T-helper 2 cell treated with Interferon-gamma antibody and Interleukin-4, amounts not matched to agents 100 ng/mL and 5 ng/mL, for 36 hours (primary cell): ENCODE measurements at regions not wholly inside any gene's neighbourhood (a gene's known extent, or its start where the extent isn't known, plus 50 kb on each side); places are given as distances from the start of the nearest gene placed in this dataset.
"Not testable (repeated sequence)": the region's sequence is repeated elsewhere in the genome, so short reads cannot be mapped to it uniquely, and the experiment has no call there.

ENCODE experiments used
- intact Hi-C: fragments of 100-400 bp; cut with micrococcal nuclease; formaldehyde crosslinking; loops from one replicate; pipeline ENCODE4 v1.15.1; 2023

DNA sequence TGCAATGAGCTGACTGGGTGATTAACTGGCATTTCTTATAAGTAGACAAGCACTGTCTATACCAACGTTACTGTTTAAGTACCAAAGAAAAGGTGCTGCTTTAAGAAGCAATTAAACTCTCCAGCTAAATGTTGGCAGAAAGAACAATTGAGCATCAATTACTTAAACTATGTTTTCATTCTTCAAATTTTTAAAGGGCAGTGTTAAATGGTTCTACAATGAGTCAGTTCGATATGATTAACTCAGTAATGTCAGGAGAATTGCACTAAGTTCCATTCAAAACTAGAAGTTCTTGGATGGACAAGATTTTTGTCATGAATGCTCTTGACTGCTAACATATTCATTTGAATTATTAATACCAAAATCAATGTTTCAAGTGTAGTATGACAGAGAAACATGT lies 593.7 kb downstream of the DNAH5 start:
- intact Hi-C loops, result no loop called here

DNA sequence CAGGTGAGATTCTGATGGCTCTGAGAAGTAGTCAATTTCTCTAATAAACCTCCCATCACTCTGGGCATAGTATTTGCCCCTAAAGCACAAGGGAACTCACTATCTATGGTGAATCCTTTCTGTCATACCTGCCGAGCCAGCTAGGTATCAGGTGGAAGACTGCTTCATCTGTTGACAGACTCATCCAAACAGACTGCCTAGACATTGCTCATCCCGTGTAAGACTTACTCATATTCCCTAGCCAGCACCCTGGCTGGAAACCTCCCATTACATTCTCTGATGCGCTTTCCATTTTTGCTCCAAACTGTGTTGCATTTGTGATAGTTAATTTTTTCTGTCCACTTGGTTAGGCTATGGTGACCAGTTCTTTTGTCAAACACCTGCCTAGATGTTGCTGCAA lies 595.9 kb downstream of the DNAH5 start:
- intact Hi-C loops, result no loop called here

DNA sequence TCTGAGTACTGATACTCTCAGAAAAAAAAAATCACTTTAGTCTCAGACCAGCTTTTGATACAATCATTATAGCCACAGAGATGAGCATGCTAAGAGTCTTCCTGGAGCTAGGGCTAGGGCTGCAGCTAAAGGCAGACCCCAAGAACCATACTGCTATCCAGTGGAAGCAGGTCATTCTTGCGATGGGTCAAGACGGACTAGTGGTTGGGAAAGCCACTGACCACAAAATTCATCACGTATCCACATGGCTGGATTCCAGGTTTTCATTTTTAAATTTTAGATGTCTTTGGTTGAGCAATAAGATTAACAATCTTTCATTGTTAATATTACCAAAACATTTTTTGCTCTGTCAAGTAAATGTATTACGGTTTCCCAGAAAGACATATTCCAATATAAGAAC lies 598.1 kb downstream of the DNAH5 start:
- intact Hi-C loops, result no loop called here

DNA sequence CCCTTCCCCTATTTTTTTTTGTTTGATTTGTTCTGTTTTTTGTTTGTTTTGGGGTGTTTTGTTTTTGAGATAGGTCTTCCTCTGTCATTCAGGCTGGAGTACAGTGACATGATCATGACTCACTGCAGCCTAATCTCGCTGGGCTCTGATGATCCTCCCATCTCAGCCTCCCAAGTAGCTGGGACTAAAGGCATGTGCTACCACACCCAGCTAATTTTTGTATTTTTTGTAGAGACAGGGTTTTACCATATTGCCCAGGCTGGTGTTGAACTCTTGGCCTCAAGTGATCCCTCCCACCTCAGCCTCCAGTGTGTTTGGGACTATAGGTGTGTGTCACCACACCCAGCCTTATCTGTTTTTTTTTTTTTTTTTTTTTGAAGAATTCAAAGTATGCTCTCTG lies 605.4 kb downstream of the DNAH5 start:
- intact Hi-C loops, result no loop called here

DNA sequence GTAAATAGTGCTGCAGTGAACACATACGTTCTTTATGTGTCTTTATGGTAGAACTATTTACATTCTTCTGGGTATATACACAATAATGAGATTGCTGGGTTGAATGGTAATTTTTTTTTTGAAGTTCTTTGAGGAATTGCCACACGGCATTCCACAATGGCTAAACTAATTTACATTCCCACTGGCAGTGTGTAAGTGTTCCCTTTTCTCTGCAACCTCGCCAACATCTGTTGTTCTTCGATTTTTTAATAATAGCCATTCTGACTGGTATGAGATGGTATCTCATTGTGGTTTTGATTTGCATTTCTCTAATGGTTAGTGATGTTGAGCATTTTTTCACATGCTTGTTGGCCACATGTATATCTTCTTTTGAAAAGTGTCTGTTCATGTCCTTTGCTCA lies 609.5 kb downstream of the DNAH5 start:
- intact Hi-C loops, result not testable (repeated sequence)

DNA sequence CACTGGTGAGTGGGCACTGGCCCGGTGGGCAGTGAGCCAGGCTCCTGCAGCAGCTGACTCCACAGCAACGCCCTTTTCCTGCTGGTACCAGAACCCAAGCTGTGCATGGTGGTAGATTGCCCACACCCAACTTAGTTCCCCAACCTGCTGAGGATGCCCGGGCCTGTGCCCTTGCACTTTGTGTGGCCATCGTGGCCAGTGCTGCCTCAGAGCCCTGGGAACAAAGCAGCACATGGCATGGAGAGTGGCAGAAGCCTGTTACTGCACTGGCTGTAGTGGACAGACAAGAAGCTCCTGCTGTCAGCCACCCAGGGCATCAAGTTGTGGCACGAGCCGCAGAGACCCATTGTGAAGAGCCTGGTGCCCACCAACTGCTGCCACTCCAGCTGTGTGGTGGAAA lies 612.9 kb downstream of the DNAH5 start:
- intact Hi-C loops, result no loop called here

DNA sequence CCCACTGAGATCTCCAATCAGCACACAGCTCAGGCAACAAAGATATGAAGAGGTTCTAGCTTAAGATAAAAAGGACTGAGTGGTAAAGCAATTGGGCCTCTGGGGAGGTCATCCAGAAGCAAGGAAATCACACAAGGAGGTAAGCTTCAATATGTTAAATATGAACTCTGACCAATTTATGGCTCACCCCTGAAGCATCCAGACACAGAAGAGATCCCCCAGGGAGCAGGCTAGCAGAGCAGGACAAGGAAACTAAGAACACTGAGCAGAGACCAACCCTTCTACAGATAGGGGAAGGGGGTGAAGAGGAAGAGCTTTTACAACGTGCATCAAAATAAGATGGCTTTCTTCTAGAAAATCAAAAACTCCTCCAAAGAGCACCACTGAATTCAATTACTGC lies 616.2 kb downstream of the DNAH5 start:
- intact Hi-C loops, result no loop called here

DNA sequence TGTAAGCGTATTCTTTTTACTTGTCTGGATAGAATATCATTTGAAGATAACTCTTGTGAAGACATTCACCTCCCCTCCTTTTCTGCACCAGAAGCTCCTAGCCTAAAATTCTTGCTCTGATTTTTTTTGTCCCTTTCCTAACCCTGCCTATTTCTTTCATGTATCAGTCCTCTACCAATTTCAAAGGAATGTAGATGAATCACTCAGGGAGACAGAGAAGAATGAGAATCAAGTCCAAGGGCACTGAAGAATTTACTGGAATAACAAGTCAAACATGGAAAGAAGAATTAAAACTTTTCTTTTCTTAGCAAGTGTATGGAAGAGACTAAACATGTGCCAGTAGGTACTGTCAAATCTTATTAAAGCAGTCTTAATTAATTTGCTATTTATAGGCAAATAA lies 618.7 kb downstream of the DNAH5 start:
- intact Hi-C loops, result no loop called here

DNA sequence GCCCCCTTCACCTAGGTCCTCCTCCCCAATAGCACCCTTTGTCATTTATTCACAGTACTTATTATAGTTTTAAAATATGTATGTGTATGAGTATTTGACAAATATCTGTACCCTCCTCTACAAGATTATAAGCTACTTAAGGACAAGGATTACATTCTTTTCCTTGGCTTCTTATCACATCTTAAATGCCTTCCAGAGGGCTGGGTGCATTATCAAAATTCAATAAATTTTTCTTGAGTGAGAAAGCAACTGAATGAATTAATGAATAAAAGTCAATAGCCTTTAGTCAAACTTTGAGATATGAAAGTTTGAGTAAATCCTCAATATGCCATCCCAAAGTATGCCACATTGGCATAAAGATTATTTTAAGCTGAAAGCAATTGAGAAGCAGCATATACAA lies 621.7 kb downstream of the DNAH5 start:
- intact Hi-C loops, result no loop called here

DNA sequence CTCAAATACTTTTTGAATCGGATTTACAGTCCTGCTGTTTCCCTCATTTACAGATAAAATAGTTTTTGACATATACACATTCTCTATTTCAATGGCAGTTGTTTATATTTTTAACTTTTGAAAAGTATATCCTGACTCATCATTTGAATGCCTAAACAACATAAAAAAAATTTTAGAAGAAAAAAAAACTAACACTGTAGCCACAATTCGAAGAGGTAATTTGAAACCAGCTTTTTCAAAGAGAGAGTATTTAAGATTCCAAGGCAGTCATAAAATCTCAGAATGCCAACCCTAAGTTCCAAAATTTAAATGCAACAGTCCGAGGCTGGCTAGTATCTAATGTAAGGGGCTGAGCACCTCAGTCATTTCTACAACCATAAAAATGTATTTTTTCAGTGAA lies 626.8 kb downstream of the DNAH5 start:
- intact Hi-C loops, result no loop called here

DNA sequence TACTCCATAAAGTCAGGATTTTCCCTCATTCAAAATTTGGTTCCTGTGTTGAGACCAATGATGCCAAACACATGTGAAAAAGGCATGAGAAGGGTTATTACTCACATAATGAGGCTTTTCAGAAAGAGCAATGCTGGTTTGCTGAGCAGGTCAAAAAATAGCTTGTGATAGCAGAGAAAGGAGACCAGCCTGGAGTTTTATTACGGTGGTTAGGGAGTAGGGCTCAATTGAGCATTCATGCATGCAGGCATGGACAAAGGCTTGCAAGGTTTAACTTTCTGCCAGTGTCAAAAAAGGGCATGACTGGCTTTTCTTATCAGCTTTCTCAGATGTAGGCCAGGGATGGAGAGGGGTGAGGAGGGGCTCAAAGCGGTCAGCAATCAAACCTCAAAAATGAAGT lies 628.3 kb downstream of the DNAH5 start:
- intact Hi-C loops, result no loop called here

DNA sequence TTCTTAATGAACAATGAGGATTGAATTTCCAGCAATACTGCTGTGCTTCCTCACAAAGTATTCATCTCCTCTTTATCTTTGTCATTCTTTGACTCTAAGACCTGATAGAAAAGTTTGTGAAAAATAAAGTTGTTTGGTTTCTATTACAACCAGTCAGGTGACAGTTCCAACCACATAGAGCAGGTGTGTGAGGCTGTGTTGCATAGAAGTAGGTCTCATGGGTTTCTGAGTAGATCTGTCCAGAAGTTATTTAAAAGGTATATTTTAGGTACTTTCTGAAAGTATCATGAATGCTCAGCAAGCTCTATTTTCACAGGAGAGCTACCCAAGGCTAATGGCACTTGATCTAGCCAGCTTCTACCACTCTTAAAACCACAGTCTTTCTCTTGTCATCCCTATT lies 637.0 kb downstream of the DNAH5 start:
- intact Hi-C loops, result no loop called here

DNA sequence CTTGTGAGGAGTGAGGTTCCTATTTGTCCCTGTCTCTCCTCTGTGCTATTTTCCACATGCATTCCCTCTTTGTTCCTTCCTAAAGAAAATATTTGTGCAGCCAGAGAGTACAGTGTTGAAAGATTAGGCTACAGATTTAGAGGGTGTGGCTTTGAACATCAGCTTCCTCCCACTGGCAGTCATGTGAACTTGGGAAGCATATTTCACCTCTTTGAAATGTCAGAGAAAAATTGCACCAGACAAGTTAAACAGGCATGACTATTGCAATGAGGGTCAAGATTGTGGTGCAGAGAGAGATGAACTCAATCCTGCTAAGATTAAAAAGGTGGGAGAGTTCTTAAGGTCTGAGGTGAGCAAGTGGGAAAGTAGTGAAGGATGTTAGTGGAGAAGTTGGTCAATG lies 641.0 kb downstream of the DNAH5 start:
- intact Hi-C loops, result no loop called here

DNA sequence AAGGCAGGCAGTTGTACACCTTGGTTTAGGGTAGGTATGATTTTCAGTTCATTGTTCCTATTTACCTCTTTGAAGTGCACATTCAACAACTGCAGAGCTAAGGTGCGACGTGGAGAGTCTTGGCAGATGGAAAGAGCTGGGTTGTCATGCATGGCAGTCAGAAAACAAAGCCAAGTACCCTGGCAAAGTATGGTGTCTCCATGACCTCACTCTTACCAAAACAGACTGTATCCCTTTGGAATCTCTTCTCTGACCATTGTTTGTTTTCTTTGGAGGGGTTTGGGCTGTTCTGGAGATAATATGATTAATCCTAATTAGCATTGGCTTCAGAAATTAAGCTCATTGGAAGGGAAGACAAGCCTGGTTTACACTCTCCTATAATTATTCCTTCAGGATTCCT lies 665.7 kb downstream of the DNAH5 start:
- intact Hi-C loops, result no loop called here

DNA sequence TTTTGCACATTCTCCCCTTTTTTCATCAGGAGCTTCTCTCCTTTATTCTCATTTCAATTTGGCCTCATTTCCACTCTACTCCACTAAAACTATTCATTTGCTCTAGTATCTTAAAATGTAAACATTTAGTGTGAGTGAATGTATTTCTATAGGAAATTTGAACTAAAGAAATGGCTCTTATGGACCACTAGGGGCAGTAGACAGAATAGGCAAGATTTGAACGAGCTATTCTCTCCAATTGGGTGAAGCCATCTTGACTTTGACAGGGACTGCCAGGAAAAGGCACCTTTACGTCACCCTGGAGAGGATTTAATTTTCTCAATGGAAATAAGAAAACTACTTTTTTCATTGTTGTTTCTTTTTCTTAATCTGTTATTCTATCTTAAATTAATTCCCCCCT lies 666.3 kb downstream of the DNAH5 start:
- intact Hi-C loops, result no loop called here

DNA sequence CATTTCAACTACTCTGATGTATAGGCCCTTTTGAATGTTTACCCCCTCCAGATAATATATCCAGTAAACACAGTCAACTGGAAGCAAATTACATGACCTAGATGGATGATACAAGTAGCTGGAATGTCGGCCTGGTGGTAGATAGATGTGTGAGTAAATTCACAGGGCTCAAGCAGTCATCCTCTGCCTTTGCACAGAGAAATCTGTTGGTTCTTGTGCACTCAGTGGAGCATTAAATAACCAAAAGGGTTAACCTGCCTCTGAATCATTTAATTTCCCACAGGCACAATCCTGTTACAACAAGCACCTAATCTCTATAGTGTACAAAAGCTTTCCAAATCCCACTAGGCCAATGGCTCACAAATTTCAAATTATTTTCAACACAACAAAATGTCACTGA lies 668.3 kb downstream of the DNAH5 start:
- intact Hi-C loops, result no loop called here

DNA sequence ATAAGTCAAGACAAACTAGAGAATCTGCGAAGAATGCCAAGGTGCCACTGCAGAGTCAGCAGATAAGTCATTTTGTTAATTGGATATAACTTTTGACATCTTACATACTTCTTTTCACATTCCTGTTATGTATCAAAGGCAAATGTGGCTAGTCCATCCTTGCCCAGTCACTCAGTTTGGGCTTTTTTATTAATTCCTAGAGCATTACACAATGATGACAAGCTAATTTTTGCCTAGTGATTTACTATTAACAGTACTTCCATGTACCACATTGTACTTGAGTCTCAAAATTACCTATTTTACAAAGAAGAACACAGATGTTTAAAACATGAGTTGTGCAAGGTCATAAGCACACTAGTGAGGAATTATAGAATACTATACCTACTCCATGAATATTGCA lies 680.8 kb downstream of the DNAH5 start:
- intact Hi-C loops, result no loop called here

DNA sequence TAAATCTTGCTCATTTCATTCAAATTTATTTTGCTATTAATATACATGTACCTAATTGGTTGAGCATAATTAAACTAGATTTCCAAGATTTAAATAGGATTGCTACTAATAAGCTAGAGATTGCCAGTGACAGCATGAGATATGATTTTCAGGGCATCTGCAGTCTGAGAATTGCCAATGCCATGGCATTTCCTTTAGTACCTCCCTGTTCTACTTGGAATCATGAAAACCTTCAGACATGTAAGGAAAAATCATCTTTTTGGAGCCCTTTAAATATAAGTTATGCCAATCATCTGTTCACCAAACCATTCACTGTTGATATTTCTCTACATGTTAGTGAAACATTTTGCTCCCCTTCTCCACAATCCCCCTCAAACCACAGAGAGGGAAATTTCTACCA lies 691.4 kb downstream of the DNAH5 start:
- intact Hi-C loops, result no loop called here

DNA sequence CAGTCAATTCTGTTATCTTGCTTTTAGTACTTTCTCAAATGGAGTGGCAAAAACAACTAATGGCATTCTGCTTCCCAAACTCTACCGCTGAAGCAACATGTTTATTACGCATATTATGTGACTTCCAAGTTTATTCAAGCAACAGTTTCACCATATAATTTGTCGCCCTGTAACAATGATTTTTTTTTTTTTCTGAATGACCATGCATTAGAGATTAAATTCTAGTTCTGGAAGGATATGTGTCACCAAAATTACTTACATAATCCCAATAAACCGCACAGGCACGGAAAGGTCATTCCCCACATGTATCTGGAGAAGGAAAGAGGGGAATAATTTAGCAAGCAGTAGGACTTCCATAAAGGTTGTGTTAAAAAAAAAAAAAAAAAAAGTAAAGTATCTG lies 691.8 kb downstream of the DNAH5 start:
- intact Hi-C loops, result no loop called here

DNA sequence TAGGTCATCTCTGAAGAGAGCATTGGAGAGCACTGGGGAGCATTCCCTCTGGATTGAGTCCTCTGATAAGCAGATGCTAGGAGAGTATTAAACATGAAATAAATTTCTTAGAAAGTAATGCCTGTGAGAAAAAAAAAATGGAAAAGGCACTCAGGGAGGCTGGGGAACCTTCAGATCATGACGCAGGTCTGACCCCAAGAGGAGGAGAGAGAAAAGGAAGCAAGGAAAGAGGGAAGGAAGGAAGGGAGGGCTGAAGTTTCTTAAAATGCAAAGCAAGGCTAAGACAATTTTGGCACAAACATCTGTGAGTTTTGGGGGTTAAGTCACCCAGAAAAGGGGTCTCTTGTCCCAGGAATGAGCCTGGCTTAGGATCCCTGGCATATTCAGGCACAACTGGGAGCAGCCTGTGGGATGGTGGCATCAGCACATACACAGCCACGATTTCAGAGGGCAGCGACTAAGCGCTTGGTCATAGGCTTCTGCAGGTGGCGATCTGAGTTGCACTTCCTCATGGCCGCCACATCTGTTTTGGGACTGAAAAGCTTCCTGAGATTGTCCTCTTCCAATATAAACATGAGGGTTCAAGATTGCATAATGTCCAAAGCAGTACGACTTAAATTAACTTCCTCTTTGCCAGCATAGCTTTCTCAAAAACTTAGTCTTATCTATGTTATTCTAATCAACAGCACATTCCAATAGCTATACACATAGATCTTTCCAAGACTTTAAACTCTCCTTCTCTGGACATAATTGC lies 692.7 kb downstream of the DNAH5 start:
- intact Hi-C loops, result no loop called here

DNA sequence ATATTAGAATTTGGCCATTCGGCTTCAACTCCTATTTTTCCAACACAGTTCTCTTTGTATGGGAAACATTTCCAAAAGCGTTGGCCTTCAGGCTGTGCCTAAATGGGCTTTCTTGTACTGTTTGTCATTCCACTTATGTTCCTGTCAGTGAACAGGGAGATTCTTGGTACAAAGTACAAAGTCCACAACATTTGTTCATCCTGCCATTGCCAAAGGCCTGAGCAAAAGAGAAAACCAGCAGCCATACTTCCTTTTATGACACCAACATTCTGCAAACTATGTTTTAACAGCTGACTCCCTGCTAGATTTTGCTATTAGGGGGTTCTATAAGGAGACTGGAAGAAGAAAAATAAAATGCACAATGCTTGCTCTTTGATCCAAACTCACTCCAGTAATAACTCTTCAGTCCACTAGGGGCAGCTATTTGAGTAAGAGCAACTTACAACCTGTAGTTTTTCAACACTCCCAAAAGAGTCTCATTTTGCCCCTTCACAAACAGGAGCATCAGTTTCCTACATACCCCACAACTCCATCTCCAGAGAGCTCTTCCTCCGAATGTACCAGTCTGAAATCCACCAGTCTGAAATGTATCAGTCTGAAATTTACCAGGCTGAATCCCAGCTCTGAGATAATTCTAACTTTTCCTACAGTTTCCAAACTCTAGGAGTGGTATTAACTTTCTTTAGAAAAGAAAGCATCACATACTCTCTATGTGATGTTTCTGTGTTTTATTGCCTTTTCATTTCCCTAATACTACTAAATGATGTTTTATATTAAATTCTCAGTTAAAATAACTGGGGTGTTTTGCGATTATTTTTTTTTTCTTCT lies 693.8 kb downstream of the DNAH5 start:
- intact Hi-C loops, result no loop called here

DNA sequence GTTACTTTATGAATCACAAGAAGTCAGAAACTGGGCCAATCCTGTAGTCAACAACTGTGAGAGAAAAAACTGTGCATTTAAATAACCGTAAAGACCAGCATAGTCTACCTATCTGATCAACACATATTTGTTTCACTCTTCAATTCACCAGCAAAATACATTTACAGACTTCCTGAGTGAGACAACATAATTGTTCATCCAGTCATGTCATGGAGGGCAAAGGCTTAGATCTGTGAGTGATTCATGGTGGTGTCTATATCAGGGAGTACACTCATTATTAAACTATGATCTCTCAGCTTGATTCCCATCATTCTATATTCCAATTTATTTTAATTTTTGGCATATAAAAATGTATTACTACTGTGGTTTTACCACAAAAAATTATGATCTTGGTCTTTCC lies 694.6 kb downstream of the DNAH5 start:
- intact Hi-C loops, result no loop called here

DNA sequence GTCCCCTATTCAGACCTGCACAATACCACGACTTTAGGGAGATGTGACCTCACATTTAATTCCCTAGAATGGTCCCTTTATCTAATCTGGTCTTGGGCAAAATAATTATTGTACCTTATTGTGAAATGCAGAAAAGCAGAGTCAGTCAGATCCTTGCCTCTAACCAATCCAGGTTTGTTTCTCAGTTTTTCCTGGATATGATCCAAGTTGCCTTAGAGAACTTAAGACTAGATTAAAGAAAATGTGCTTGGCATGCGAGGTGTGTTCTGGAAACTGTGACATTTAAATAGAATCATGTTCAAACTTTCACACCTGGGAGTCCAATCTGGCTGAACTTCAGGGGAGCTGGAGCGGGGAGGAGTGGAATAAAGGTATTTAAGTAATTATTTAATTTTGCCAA lies 696.2 kb downstream of the DNAH5 start:
- intact Hi-C loops, result no loop called here
